Breast epithelium (tissue), 3 donors: ENCODE measurements at regions not wholly inside any gene's neighbourhood (a gene's known extent, or its start where the extent isn't known, plus 50 kb on each side); places are given as distances from the start of the nearest gene placed in this dataset.

Experiments used
- POLR2A ChIP-seq: fragments of 450-650 bp; IDR thresholded peaks from one replicate; pipeline ENCODE4 v1.6.1; 2016; ENCODE audit warnings: antibody characterized with exemption, mild to moderate bottlenecking, moderate library complexity
- POLR2AphosphoS5 ChIP-seq, 3 donors: sonication (generic); formaldehyde crosslinking; IDR thresholded peaks; one replicate each; pipeline ENCODE4 v1.6.1; 2017; ENCODE audit warnings: antibody characterized with exemption in 3 of 3
- TF ChIP-seq, protein P1 (sequence below), 3 donors: fragments of 450-650 bp; IDR thresholded peaks; one replicate each; pipeline ENCODE4 v1.5.1; 2016 to 2017; ENCODE audit warnings: antibody characterized with exemption in 3 of 3, mild to moderate bottlenecking in 3 of 3, moderate library complexity in 3 of 3

GRCh38 chr1:187236199-187236598 lies 407.4 kb downstream of the PLA2G4A start:
- TF ChIP-seq, protein P1, sequence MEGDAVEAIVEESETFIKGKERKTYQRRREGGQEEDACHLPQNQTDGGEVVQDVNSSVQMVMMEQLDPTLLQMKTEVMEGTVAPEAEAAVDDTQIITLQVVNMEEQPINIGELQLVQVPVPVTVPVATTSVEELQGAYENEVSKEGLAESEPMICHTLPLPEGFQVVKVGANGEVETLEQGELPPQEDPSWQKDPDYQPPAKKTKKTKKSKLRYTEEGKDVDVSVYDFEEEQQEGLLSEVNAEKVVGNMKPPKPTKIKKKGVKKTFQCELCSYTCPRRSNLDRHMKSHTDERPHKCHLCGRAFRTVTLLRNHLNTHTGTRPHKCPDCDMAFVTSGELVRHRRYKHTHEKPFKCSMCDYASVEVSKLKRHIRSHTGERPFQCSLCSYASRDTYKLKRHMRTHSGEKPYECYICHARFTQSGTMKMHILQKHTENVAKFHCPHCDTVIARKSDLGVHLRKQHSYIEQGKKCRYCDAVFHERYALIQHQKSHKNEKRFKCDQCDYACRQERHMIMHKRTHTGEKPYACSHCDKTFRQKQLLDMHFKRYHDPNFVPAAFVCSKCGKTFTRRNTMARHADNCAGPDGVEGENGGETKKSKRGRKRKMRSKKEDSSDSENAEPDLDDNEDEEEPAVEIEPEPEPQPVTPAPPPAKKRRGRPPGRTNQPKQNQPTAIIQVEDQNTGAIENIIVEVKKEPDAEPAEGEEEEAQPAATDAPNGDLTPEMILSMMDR (IDR thresholded peaks at IDR 0.05) = no peak
- no peak for TF ChIP-seq POLR2AphosphoS5 (IDR thresholded peaks at IDR 0.05)
- TF ChIP-seq POLR2A = no peak
